HG02610 (cell line): ENCODE measurements at regions not wholly inside any gene's neighbourhood (a gene's known extent, or its start where the extent isn't known, plus 50 kb on each side); places are given as distances from the start of the nearest gene placed in this dataset.
A peak's percentile ranks its signal among the peaks of the same experiment; 100 is the strongest.
"Not testable (repeated sequence)": the region's sequence is repeated elsewhere in the genome, so short reads cannot be mapped to it uniquely, and the experiment has no call there.

Experiments used
- ATAC-seq: cut with Tn5 transposase; IDR thresholded peaks from one replicate; pipeline ENCODE4 v1.9.1; 2021; ENCODE audit warnings: mild to moderate bottlenecking, moderate library complexity; ENCODE audit not compliant: unreplicated experiment

GRCh38 chr6:101011186-101011585, 130.1 kb upstream of the ASCC3 start:
- peak; percentile 86 for ATAC-seq

- ATAC-seq: no peak
Measured at GRCh38 chr6:101013612-101014195, 132.6 kb upstream of the ASCC3 start.

GRCh38 chr6:101015541-101015940, 134.4 kb upstream of the ASCC3 start:
- ATAC-seq: no peak

DNA sequence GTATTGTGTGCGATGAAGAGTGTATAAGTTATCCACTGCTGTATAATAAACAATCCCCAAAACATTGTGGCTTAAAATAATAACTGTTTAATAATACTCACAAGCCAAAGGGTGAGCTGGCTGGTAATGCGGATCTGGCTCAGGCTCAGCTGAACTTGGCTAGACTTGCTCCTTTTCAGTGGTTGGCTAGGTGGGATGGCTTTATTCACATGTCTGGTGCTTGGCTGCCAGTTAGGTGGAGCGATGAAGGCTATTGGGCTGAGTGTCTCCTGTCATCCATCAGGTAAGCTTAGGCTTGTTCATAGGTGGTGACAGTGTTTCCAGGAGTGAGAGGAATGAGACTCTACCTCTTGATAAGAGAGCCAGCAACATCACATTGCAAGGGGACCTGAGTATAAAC, 135.0 kb upstream of the ASCC3 start:
- no peak for ATAC-seq

DNA sequence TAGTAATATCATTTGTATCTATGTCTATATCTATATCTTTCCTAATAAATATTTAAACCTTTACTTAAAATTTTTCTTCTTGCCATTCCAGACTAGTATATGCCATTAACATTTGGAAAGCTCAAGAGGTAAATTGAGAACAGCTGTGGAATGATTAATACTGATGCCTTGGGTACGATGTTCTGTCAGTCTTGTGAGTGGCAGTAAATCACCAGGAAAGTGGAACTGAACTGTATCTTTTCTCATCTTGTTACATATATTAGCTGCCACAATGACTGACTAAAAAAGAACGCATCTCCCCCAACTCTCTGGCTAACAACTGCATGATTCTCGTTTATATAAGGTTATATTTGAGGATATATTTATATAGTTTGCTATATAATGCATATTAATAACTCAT, 137.0 kb upstream of the ASCC3 start:
- ATAC-seq: no peak

GRCh38 chr6:101021504-101021903, 140.4 kb upstream of the ASCC3 start:
- ATAC-seq: no peak

GRCh38 chr6:101042966-101043365, 161.8 kb upstream of the ASCC3 start:
- ATAC-seq: no peak

GRCh38 chr6:101058296-101058695, 177.2 kb upstream of the ASCC3 start:
- no peak for ATAC-seq

DNA sequence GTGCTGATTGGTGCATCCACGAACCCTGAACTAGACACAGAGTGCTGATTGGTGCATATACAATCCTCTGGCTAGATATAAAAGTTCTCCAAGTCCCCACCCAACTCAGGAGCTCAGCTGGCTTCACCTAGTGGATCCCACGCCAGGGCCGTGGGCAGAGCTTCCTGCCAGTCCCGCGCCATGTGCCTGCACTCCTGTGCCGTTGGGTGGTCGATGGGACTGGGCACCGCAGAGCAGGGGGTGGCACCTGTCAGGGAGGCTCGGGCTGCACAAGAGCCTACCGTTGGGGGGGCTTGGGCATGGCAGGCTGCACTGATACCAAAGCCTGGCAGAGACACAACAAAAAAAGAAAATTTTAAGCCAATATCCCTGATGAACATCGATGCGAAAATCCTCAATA, 185.4 kb upstream of the ASCC3 start:
- ATAC-seq: no peak

GRCh38 chr6:101069191-101069795, 188.2 kb upstream of the ASCC3 start:
- ATAC-seq: no peak

DNA sequence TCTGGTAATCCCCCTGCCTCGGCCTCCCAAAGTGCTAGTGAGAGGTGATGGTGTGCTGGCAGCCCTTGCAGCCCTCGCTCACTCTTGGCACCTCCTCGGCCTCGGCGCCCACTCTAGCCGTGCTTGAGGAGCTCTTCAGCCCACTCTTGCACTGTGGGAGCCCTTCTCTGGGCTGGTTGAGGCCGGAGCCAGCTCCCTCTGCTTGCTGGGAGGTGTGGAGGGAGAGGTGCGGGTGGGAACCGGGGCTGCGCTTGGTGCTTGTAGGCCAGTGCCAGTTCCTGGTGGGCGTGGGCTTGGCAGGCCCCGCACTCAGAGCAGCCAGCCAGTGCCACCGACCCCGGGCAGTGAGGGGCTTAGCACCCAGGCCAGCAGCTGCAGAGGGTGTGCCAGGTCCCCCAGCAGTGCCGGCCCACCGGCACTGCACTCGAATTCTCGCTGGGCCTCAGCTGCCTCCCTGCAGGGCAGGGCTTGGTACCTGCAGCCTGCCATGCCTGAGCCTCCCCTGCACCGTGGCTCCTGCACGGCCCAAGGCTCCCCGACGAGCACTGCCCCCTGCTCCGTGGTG, 189.0 kb upstream of the ASCC3 start:
- ATAC-seq: no peak

DNA sequence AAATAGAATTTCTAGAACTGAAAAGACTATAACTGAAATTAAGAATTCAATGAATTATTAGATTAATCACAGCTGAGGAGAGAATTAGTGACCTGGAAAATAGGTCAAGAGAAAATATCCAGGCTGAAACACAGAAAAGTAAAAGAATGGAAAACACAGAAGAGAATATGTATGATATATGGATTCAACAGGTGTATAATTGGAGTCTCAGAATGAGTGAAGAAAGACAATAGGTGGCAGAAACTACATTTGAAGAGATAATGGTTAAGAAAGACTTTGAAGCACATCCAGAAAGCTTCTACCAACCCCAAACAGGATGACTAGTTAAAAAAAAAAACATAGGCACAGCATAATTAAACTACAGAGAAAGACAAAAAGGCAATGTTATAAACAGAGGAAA, 196.2 kb upstream of the ASCC3 start:
- no peak for ATAC-seq

DNA sequence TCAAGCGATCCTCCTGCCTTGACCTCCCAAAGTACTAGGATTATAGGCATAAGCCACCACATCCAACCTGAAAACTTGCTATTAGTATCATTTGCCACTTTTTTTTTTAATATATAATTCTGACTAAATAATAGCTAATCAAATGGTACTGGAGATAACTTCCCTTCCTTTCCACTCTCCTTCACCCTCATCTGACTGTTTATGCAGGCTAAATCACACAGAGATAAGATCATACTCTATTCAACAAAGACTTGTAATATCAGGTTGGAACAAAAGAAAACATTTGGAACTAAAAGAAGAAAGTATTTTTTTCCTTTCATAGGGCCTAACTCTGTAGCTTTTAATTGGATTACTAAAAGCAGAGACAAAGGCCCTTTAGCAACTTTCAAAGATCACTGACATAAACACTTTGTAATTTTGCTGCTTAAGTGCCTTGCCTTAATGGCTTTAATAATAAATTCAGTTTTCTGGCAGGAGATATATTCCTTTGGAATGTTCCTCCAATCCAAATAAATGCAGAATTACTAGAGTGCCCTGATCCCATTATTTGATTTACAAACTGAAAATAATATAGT, 198.7 kb upstream of the ASCC3 start:
- no peak for ATAC-seq

- ATAC-seq: no peak
Measured at GRCh38 chr6:101080597-101080996, 199.5 kb upstream of the ASCC3 start.

DNA sequence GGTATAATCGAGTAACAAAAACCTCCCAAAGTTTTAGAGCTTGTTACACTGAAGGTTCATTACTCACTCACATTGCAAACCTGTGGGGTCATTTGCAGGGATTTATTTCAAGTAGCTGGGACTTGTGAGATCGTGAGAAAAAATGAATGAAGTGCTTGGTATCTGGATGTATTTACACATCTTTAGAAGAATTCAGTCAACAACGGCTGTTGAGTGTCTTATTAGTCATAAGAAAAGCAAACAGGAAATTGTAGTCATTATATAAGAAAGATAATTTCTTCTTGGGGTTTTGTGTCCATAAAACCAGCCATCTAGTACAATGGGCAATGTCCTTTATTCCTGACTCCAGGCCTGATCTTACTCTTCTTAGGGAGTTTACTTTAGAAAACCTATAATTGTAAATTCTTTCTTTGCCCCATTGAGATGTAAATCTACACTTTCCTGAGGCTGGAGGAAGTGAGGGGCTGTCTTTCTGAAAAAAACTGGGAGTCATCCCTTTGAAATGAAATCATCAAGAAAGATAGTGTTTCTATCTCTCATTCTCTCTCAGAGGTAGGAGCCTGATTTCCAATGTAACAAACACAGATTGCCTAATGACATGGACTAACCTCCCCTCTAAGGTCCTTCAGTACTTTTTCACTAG, 202.5 kb upstream of the ASCC3 start:
- ATAC-seq: no peak

- no peak for ATAC-seq
Measured at GRCh38 chr6:101085327-101085726, 204.2 kb upstream of the ASCC3 start.

- no peak for ATAC-seq
Measured at GRCh38 chr6:101086473-101086872, 205.3 kb upstream of the ASCC3 start.

- ATAC-seq: no peak
Measured at GRCh38 chr6:101088594-101088993, 207.5 kb upstream of the ASCC3 start.

GRCh38 chr6:101089640-101090039, 208.5 kb upstream of the ASCC3 start:
- no peak for ATAC-seq

DNA sequence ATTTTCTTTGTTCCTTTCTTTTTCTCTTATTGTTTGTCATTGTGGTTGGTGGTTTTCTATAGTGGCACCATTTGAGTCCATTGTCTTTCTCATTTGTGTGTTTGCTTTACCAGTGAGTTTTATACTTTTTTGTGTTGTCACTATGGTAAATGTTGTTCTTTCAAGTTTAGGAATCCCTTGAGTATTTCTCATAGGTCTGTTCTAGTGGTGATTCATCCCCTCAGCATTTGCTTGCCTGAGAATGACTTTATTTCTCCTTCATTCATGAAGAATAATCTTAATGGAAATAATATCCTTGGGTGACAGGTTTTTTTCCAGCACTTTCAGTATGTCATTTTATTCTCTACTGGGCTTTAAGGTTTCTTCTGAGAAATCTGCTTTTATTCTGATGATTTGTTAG, 209.2 kb upstream of the ASCC3 start:
- ATAC-seq: no peak

- not testable (repeated sequence) for ATAC-seq
Measured at GRCh38 chr6:101098605-101099004, 217.5 kb upstream of the ASCC3 start.

GRCh38 chr6:101102702-101103101, 221.6 kb upstream of the ASCC3 start:
- no peak for ATAC-seq
